ENCODE measurements at regions not wholly inside any gene's neighbourhood (a gene's known extent, or its start where the extent isn't known, plus 50 kb on each side); places are given as distances from the start of the nearest gene placed in this dataset.
"Not testable (repeated sequence)": the region's sequence is repeated elsewhere in the genome, so short reads cannot be mapped to it uniquely, and the experiment has no call there.

- no peak for DNase-seq
Observed at GRCh38 chr4:100022792-100023222, 72.7 kb upstream of the H2AZ1 start.

- no peak for DNase-seq
Observed at GRCh38 chr4:100019821-100020220, 69.7 kb upstream of the H2AZ1 start.

GRCh38 chr4:100017637-100018310 is 67.7 kb upstream of the H2AZ1 start:
- no peak for DNase-seq

GRCh38 chr4:100016191-100016590 is 66.1 kb upstream of the H2AZ1 start:
- no peak for DNase-seq

DNA sequence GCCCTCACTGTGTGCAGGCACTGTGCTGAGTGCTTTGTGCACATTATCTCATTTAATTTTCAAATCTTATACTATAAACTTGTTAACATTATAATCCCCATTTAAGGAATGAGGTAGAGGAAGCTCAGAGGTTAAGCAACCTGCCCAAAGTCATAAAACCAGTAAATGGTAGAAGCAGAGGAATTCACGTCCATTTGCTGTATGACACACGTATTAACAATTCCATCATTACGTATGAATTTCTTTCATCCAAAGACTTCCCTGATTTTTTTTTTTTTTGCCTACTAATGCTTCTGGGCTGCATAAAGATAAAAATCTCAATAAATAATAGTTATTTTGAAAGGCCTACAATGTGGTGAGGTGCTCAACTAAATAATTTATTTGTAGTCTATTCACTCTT is 64.5 kb upstream of the H2AZ1 start:
- DNase-seq, result no peak

- no peak for DNase-seq
Observed at GRCh38 chr4:100009490-100009889, 59.4 kb upstream of the H2AZ1 start.

DNA sequence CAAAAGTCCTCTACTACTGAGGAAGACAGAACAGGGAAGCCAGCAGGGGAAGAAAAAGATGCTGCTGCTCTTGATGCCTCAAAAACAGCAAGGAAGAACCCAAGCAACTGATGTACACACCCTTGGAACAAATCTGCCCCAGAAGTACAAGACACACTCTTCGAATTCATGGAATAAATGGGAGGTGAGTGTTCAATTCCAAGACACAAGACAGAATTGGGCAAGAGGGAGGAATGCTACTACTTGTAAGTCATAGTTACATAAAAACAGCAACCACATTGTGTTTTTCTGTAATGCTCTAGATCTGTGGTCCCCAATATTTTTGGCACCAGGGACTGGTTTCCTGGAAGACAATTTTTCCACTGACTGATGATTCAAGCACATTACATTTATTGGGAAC is 58.0 kb upstream of the H2AZ1 start:
- no peak for DNase-seq

DNA sequence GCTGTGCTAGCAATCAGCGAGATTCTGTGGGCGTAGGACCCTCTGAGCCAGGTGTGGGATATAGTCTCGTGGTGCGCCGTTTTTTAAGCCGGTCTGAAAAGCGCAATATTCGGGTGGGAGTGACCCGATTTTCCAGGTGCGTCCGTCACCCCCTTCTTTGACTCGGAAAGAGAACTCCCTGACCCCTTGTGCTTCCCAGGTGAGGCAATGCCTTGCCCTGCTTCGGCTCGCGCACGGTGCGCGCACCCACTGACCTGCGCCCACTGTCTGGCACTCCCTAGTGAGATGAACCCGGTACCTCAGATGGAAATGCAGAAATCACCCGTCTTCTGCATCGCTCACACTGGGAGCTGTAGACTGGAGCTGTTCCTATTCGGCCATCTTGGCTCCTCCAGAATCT is 56.1 kb upstream of the H2AZ1 start:
- not testable (repeated sequence) for DNase-seq
